GM18909 (cell line): ENCODE measurements at regions not wholly inside any gene's neighbourhood (a gene's known extent, or its start where the extent isn't known, plus 50 kb on each side); places are given as distances from the start of the nearest gene placed in this dataset.

ENCODE experiments used
- ATAC-seq: cut with Tn5 transposase; IDR thresholded peaks from one replicate; pipeline ENCODE4 v1.9.1; 2021; ENCODE audit warnings: mild to moderate bottlenecking; ENCODE audit not compliant: unreplicated experiment, poor library complexity

- peak; percentile 56 for ATAC-seq
Measured at GRCh38 chr5:65068410-65068809, 299.7 kb downstream of the CWC27 start.

GRCh38 chr5:65070026-65070425, 301.3 kb downstream of the CWC27 start:
- ATAC-seq: no peak

- no peak for ATAC-seq
Measured at GRCh38 chr5:65072850-65073249, 304.1 kb downstream of the CWC27 start.

- no peak for ATAC-seq
Measured at GRCh38 chr5:65073250-65073661, 304.5 kb downstream of the CWC27 start.

- ATAC-seq: no peak
Measured at GRCh38 chr5:65075623-65076250, 307.0 kb downstream of the CWC27 start.

GRCh38 chr5:65076251-65076869, 307.6 kb downstream of the CWC27 start:
- peak; percentile 92 for ATAC-seq

GRCh38 chr5:65077653-65078052, 308.9 kb downstream of the CWC27 start:
- no peak for ATAC-seq

GRCh38 chr5:65078331-65078730, 309.6 kb downstream of the CWC27 start:
- ATAC-seq: no peak

GRCh38 chr5:65081071-65081470, 312.3 kb downstream of the CWC27 start:
- no peak for ATAC-seq

GRCh38 chr5:65084795-65085515, 316.2 kb downstream of the CWC27 start:
- ATAC-seq: no peak

GRCh38 chr5:65085516-65085850, 316.8 kb downstream of the CWC27 start:
- ATAC-seq: no peak

GRCh38 chr5:65086234-65086890, 317.6 kb downstream of the CWC27 start:
- no peak for ATAC-seq

- ATAC-seq: no peak
Measured at GRCh38 chr5:65087154-65087553, 318.4 kb downstream of the CWC27 start.

GRCh38 chr5:65094279-65094678, 325.5 kb downstream of the CWC27 start:
- ATAC-seq: no peak

- no peak for ATAC-seq
Measured at GRCh38 chr5:65098393-65098792, 329.7 kb downstream of the CWC27 start.
